ENCODE measurements at regions not wholly inside any gene's neighbourhood (a gene's known extent, or its start where the extent isn't known, plus 50 kb on each side); places are given as distances from the start of the nearest gene placed in this dataset.

DNA sequence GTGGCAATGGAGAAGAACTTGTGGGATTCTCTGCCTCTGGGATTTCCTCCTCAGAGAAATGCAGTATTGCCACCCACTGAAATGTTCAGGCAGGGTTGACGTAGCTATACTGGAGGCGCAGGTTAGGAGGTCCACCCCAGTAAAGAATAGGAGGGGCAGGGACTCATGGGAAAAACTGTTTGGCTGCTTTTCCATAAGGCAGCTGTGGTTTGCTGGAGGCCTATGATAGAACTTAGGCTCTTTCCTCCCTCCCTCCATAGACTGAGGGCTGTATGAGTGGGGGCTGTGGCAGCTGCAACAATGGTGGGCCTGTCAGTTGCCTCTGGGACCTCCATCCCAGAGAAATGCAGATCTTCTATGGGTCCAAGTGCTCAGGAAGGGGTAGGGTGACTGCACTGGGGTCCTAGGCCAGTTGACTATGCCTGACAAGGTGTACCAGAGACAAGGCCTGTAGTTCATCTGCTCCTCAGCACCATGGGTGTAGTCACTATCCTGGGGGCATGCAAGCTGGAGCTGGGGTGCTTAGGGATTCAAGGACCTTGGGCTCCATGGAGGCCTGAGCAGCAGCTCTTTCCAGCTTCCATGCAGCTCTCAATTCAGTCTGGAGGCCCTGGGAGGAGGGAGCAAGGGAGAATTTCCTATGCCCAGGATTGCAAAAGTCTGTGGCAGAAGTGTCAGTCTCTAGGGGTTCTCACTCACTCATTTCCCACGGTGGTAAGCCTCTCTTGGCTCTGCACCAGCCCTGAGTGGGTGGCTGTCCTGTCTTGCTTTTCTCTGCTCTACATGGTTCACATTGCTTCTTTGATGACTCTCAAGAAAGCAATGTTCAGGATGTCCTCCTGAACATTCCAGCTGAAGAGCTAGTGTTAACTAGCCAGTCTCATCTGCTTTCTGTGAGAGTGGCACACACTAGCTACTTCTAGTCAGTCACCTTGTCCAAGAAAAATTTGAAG is 353.0 kb downstream of the IDS start:
- DNase-seq, result no peak

DNA sequence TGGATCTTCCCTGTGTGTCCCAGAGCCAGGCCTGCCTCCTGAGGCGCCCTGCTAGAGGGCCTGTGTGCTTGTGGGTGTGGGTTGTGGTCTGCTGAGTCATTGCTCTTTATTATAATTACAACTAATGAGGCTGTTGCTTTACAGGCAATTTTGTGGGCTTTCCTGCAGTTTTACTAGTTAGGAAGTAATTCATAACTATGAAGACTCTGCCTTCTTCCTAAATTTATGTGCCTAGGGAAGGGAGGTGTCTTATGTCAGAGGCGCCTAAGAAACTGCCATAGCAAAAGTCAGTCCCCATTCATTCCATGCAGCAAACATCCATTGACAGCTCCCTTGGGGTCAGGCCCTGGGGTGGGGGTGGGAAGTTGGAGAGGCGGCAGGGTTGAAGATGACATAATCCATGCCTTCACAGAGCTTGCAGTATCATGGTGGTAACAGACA is 359.2 kb downstream of the IDS start:
- DNase-seq, result no peak

DNA sequence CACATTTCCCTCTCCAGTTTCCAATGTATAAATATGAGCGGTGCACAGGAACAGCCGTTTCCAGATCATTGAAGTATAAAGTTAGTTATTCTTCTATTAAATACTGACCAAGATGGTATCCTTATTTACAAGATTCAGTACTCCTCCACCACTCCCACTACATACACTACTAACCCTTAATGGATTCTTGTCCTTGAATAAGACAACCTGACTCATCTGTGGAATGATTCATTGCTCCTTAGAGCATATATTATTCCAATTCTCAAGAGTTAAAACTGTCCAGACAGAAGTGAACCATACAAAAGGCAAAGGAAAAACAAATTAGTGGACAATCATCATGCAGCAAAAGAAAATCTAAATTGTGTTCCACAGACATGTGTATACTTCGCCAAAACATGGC is 373.3 kb downstream of the IDS start:
- no peak for DNase-seq

DNA sequence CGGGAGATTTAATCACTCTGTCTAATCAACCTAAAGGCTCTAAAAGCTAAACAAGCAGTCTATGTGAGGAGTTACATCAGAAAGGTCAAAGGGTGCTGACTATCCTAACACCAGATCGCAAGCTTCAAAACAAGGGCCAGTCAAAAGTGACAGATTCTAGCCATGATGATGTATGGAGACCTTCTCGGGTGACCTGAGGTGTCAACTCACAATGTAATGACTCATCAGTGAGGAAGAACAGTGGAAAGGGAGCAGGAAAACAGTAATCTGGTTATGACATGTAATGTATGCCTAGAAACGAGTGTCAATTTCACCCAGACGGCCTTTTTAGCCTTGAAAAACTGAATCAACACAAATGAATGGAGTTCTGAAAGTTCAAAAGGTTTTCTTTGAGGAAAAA is 375.3 kb downstream of the IDS start:
- DNase-seq, result no peak

DNA sequence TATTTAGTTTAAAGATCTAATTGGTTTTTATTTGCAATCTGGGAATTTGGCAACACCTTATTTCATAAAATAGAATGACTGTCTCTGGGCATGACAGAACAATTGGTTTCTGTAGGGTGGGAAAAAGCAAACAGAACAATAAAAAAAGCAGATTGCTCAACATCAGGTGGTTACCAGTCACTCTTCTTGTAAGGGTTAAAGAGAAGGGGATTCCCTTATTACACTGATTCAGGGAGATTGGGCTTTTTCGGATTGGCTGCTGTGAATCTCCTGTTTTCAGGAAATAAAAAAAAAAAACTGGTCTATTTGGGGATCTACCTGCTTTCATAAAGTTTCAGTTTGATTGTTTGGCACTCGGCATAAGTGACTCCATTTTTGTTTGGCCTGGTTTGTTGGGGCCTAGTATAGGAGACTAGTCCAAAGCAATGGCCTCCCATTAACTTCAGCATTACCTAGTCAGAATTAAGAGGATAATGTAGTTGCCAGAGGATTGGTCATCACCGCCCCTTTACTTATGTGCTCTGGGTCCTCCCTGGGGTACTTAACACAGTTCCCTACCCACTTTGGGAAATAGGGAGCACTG is 380.5 kb downstream of the IDS start:
- no peak for DNase-seq

DNA sequence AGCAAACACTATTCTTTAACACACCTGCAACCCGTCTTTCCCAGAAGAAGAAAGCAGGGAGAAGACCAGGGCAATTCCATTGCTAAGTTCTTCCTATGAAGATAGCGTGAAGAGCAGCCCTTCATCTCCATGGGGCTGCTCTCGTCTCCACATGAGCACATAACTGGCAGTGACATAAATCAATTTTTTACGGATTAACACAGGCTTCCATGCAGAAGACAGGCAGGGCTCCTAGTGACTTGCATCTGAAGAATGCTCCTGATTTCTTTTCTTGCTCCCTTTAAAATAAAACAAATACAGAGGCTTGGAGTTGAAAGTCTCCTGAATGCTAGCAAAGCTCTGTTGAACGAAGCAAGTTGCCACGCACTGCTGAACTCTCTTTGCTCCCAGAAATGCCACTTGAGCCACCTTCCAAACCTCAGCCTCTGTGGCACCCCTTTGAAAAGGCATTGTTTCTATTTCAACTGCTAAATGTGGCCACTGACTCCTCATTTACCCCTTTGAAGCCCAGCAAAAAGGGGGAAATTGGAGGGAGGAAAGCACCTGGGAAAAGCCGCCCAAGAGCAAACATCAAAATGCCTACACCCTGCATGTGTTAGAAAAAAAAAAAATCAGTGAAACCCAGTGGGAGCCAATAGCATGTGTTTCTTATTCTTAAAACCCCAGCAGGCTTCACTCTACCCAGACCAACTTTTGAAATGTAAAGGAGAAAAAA is 383.7 kb downstream of the IDS start:
- DNase-seq, result no peak

DNA sequence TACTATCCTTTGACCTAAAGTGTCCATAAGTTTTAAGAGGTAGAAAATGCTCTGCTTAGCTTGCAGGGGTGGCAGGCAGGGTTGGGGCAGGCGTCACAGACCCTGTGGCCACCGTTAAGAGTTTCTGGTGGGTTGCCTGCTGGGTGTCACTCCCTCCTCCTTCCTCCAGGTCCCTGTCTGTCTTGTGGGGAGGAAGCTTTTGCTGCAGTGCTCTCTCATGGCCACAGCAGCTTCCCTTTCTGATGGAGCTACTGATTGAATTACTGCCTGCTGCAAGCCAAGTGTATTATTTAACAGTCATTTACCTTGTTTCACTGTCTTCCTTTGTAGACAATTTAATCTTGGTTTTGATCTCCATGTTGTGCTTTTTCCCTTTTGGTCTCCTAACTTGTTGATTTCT is 384.6 kb downstream of the IDS start:
- no peak for DNase-seq

DNA sequence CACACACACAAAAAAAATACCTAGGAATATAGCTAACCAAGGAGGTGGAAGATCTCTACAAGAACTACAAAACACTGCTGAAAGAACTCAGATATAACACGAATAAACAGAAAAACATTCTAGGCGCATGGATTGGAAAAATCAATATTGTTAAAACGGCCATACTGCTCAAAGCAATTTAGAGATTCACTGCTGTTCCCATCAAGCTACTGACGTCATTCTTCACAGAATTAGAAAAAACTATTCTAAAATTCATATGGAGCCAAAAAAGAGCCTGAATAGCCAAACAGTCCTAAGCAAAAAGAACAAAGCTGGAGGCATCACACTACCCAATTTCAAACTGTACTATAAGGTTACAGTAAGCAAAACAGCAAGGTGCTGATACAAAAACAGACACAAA is 390.2 kb downstream of the IDS start:
- DNase-seq, result no peak

DNA sequence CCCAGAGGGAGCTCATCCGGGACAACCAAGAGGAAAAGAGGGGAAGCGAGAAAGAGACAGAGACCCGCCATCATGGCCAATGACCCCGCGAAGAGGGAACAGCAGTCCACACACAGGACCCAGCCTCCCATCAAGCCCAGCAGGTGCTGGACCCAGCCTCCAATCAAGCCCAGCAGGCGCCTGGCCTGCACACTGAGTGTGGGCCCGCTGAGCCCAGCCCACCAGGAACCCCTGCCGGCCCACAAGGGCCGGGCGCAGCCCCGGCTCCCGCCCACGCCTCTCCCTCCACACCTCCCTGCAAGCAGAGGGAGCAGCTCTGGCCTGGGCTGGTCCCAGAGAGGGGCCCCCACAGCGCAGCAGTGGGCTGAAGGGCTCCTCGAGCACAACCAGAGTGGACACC is 391.1 kb downstream of the IDS start:
- no peak for DNase-seq

DNA sequence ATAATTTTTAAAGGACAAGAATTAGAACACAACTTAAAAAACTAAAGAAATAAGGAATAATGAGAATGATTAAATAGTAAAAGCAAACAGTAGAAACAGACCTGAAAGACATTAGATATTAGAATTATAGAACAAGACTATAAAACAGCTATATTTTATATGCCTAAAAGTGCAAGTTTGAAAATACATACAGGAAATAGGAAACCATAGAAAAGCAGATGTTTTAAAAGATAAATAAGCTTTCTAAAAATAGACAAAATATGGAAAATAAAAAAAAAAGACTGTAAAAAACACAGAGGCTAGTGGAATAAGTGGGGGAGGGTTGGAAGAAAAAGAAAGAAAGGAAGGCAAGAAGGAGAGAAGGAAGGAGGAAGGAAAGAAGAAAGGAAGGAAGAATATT is 407.3 kb downstream of the IDS start:
- no peak for DNase-seq

DNA sequence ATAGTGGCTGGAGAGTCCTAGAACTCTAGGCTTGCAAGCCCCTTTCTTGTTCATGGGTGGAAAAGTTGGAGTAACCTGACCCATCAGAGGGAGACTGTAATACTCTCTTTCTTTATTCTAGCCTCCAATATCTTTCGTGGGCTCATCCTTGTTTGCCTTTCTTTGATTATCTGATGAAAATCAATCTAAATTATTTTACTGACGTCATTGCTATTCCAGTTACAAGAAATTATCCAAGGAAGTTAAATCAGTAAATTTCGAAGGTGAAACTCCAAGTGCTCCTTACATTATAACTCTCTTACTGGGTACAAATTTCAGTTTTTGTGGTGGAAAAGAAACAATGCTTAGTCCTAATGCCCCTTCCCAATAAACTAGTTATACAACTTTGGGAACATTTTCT is 412.9 kb downstream of the IDS start:
- no peak for DNase-seq

DNA sequence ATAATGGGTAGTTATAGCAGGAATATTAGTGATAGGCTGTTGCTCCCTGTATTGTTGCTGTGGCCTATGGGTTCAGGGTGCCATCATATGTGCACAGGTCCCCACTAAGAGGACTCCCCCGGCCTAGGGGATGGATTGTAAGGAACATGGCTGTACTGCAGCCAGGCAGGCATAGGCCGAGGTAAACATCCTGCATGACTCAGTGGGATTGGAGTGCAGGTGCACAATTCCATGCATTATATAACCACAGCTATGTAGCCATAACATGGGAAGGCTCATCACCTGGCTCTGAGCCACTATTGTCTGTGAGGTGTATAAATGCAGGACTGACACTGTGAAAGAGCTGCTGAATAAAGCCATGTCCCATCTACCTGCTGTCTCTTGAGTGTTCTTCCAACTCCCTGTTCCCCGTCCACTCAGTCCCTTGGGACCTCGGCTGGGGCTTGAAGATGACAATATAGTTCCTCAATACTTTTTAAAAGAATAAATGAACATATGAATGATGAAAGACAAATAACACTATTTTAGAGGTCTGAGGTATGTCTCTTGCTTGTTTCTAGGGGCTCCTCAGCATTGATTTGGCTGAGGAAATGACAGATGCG is 425.2 kb downstream of the IDS start:
- no peak for DNase-seq

DNA sequence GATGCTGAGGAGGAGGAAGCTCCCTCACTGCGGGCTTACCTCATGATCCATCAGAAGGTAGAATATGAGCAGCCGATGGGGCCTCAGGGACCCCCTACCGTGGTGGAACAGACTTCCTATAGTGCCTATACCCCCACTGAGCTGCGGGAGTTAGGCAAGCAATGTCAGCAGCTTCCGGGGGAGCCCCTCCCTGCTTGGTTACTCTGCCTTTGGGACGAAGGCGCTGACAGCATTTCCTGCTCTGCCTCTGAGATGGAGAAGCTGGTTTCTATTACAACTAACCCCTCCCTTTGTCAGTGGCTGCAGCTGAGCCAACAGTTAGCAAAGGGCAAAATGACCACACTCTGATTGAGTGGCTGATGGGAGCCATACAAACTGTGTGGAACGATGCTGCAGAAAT is 430.7 kb downstream of the IDS start:
- no peak for DNase-seq

DNA sequence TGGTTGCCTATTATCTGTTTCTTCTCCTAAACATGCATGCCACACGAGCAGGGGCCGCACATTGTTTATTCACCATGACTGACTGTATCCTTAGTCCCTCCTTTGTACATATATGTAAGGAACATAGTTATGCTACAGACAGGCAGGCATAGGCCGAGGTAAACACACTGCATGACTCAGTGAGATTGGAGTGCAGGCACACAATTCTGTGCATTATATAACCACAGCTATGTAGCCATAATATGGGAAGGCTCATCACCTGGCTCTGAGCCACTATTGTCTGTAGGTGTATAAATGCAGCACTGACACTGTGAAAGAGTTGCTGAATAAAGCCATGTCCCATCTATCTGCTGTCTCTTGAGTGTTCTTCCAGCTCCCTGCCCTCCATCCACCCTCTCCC is 431.6 kb downstream of the IDS start:
- DNase-seq, result no peak

DNA sequence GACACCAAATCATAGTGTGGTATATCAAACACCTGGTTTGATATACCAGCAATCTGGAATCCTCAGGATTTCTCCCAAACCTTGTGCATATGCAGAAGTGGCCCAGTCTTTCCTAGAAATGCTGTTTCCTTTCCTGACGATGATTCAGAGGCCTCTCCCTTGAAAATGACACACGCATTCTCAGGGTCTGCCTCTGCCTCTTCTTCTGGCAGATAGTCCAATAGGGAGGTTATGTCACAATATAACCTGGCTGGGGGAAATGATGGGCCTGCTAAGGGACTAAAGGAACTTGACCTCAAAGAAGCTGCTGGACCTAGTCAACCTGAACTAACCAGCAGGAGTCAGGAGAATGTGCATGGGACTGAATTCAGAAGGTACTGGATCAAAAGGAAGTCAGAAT is 435.2 kb downstream of the IDS start:
- no peak for DNase-seq

DNA sequence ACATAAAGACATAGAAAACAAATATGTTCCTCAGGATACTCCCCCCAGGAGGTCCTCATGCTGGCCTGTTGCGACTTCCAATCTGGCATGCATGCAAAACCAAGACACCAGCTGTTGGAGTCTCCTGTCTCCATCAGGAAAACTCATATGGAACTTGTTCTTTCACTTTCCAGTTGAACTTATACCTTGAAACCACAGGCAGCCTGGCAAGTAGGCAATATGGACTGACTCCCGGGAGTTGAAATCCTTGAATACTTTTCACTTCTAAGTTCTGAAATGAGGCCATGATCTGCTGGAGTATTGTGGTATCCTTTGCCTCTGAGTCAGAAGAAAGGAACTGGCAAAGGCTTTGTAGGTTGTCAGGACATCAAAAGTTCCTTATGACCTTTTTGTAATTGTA is 444.2 kb downstream of the IDS start:
- DNase-seq, result no peak
